Mucosa of descending colon (tissue), 3 donors: ENCODE measurements at regions not wholly inside any gene's neighbourhood (a gene's known extent, or its start where the extent isn't known, plus 50 kb on each side); places are given as distances from the start of the nearest gene placed in this dataset.

Experiments used
- ATAC-seq: fragments of 200-7000 bp; cut with Tn5 transposase; one replicate; pipeline ENCODE4 v1.9.1; 2020; ENCODE audit warnings: mild to moderate bottlenecking, moderate library complexity
- DNase-seq, 3 donors: peaks; one replicate each; pipeline ENCODE4 v3.0.0-alpha.2; 2020
- H3K36me3 ChIP-seq: fragments of 200-600 bp; one replicate; pipeline ENCODE4 v1.8.0; 2021; ENCODE audit warnings: low read depth, mild to moderate bottlenecking
- H3K4me1 ChIP-seq: fragments of 200-600 bp; one replicate; pipeline ENCODE4 v1.8.0; 2021; ENCODE audit warnings: low read depth, mild to moderate bottlenecking
- H3K4me3 ChIP-seq: fragments of 200-600 bp; one replicate; pipeline ENCODE4 v1.8.0; 2021; ENCODE audit warnings: mild to moderate bottlenecking
- H3K9me3 ChIP-seq: fragments of 200-600 bp; one replicate; pipeline ENCODE4 v1.8.0; 2021; ENCODE audit warnings: mild to moderate bottlenecking
- CTCF ChIP-seq: fragments of 200-600 bp; IDR thresholded peaks from one replicate; pipeline ENCODE4 v1.8.0; 2022; ENCODE audit warnings: antibody characterized with exemption, mild to moderate bottlenecking
- intact Hi-C, 2 donors: fragments of 100-400 bp; cut with DNase I in 1 of 2; cut with micrococcal nuclease in 1 of 2; formaldehyde crosslinking; loops; one replicate each; pipeline versions ENCODE4 v1.11.0 to v1.11.1; 2022; cut with DNase I, micrococcal nuclease
- donor health status: DM: no; HTN: no; CAD: no; lungs with moderate emphysema.
- donor health status: DM: no; HTN: no; CAD: no.
- donor health status: DM: no; HTN: yes; CAD: no.

GRCh38 chr6:4441981-4442434, 306.6 kb upstream of the ECI2 start:
- ATAC-seq (no peak), DNase-seq (no peak)
- intact Hi-C loops = no loop called here
- TF ChIP-seq CTCF = no peak
- Histone ChIP-seq H3K9me3 (no peaks in the 10 kb centered on the region), H3K4me1 (no peaks in the 10 kb centered on the region), H3K36me3 (no peaks in the 10 kb centered on the region), H3K4me3 (no peak overlapping the region)

DNA sequence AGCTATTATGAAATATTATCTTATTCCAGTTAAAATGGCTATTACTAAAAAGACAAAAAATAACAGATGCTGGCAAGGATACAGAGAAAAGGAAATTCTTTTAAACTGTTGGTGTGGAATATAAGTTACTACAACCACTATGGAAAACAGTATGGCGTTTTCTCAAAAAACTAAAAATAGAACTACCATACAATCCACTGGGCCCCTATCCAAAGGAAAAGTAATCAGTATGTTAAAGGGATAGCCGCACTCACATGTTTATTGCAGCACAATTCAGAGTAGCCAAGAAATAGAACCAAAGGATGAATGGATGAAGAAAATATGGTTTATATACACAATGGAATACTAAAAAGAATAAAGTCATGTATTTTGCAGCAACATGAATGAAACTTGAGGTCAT, 303.8 kb upstream of the ECI2 start:
- Histone ChIP-seq H3K36me3 (no peaks in the 10 kb centered on the region), H3K9me3 (no peaks in the 10 kb centered on the region), H3K4me1 (no peaks in the 10 kb centered on the region), H3K4me3 (no peak overlapping the region)
- ATAC-seq (no peak), DNase-seq (no peak)
- intact Hi-C loops = no loop called here
- no peak for TF ChIP-seq CTCF

DNA sequence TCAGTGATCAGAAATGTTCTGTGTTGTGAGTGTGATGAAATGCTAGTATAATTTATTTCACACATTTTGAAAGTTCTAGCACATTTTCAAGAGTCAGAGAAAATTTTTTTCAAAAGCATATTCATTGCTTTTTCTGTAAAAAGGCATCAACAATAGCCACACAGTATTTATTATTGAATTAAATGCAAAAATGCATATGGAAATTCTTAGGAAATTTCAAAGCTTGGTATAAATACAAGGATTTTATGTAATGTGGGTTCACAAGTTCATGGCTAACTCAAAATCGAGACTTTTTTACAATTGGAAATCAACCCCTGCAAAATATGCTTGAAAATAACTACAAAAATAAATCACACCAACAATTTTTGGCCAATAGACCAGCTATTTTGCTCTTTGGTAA, 302.0 kb upstream of the ECI2 start:
- Histone ChIP-seq H3K36me3 (no peaks in the 10 kb centered on the region), H3K9me3 (no peaks in the 10 kb centered on the region), H3K4me1 (no peaks in the 10 kb centered on the region), H3K4me3 (no peak overlapping the region)
- TF ChIP-seq CTCF = no peak
- ATAC-seq = no peak
- intact Hi-C loops = no loop called here
- DNase-seq = no peak

DNA sequence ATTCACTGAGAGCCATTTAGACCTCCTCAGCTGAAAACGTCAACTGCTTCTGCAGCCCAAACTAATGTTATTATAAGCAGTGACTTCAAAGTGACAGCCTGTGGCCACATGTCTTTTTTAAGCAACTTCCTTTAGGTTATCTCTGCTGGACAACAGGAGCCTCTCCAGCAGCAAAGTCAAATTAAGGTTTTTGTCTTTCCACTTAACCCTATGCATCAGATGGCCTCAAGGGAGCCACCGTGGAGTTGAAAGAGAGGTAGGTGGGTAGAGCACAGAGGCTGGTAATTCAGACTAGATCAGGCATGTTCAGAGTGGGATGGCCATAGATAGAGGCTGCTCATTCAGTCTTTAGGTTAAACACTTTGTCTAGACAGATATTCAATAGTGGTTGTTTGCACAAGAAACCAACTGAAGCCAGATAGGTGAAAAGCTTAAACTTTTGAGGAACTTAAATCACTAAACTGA, 300.6 kb upstream of the ECI2 start:
- Histone ChIP-seq H3K9me3 (no peaks in the 10 kb centered on the region), H3K4me3 (no peak overlapping the region), H3K4me1 (no peaks in the 10 kb centered on the region), H3K36me3 (no peaks in the 10 kb centered on the region)
- no peak for ATAC-seq
- intact Hi-C loops = no loop called here
- no peak for TF ChIP-seq CTCF
- no peak for DNase-seq

GRCh38 chr6:4434655-4435054, 299.3 kb upstream of the ECI2 start:
- ATAC-seq (no peak), DNase-seq (no peak)
- Histone ChIP-seq H3K4me3 (no peak overlapping the region), H3K4me1 (no peaks in the 10 kb centered on the region), H3K36me3 (no peaks in the 10 kb centered on the region), H3K9me3 (no peaks in the 10 kb centered on the region)
- intact Hi-C loops = no loop called here
- TF ChIP-seq CTCF = no peak

- intact Hi-C loops = no loop called here
- H3K36me3 ChIP-seq = no peaks in the 10 kb centered on the region
- ATAC-seq (no peak), DNase-seq (no peak)
- no peaks in the 10 kb centered on the region for H3K4me1 ChIP-seq
- no peak for TF ChIP-seq CTCF
- H3K4me3 ChIP-seq = no peak overlapping the region
- H3K9me3 ChIP-seq = no peaks in the 10 kb centered on the region
Observed at GRCh38 chr6:4433199-4433598, 297.8 kb upstream of the ECI2 start.
